ENCODE measurements at regions not wholly inside any gene's neighbourhood (a gene's known extent, or its start where the extent isn't known, plus 50 kb on each side); places are given as distances from the start of the nearest gene placed in this dataset.

- CTCF ChIA-PET (ENCODE audit: low intra/inter-chr PET ratio): no interaction called here
- no peak for FAIRE-seq
- TF ChIP-seq, protein P1, sequence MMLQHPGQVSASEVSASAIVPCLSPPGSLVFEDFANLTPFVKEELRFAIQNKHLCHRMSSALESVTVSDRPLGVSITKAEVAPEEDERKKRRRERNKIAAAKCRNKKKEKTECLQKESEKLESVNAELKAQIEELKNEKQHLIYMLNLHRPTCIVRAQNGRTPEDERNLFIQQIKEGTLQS (IDR thresholded peaks at IDR 0.05): peak; percentile 20; the same call in 1 of the 2 replicates
- TF ChIP-seq, protein P1 (CRISPR knock-in tag; conservative IDR thresholded peaks at IDR 0.05): no peak
- TF ChIP-seq, protein P2, sequence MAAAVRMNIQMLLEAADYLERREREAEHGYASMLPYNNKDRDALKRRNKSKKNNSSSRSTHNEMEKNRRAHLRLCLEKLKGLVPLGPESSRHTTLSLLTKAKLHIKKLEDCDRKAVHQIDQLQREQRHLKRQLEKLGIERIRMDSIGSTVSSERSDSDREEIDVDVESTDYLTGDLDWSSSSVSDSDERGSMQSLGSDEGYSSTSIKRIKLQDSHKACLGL (CRISPR knock-in tag; IDR thresholded peaks at IDR 0.05; ENCODE audit: borderline replicate concordance, poor library complexity, severe bottlenecking): no peak
- 0 out of 2 replicates have a peak, but pooled peaks have one; percentile 36 for TF ChIP-seq JUN (IDR thresholded peaks at IDR 0.05; ENCODE audit: borderline replicate concordance, low read depth, low read length)
- no peak for TF ChIP-seq JUN (CRISPR knock-in tag; IDR thresholded peaks at IDR 0.05; ENCODE audit: borderline replicate concordance)
- TF ChIP-seq POLR3G (IDR thresholded peaks at IDR 0.05; ENCODE audit: extremely low read depth, insufficient read length, insufficient replicate concordance): no peak
- TF ChIP-seq COPS2 (conservative IDR thresholded peaks at IDR 0.05): no peak
- peak; percentile 30; the same call in 1 of the 2 replicates for TF ChIP-seq BHLHE40 (IDR thresholded peaks at IDR 0.05; ENCODE audit: low read length)
- no peak for TF ChIP-seq ADNP (tag; IDR thresholded peaks at IDR 0.05)
- no peak for TF ChIP-seq ZNF197 (CRISPR knock-in tag; IDR thresholded peaks at IDR 0.05; ENCODE audit: low read depth)
- TF ChIP-seq, protein P3, sequence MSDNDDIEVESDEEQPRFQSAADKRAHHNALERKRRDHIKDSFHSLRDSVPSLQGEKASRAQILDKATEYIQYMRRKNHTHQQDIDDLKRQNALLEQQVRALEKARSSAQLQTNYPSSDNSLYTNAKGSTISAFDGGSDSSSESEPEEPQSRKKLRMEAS (CRISPR knock-in tag; IDR thresholded peaks at IDR 0.05): no peak
- TF ChIP-seq SRF (CRISPR knock-in tag; IDR thresholded peaks at IDR 0.05): no peak
- no peak for TF ChIP-seq SRSF3 (IDR thresholded peaks at IDR 0.05; ENCODE audit: insufficient read depth, low read length)
- TF ChIP-seq, protein P4, sequence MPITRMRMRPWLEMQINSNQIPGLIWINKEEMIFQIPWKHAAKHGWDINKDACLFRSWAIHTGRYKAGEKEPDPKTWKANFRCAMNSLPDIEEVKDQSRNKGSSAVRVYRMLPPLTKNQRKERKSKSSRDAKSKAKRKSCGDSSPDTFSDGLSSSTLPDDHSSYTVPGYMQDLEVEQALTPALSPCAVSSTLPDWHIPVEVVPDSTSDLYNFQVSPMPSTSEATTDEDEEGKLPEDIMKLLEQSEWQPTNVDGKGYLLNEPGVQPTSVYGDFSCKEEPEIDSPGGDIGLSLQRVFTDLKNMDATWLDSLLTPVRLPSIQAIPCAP (CRISPR knock-in tag; IDR thresholded peaks at IDR 0.05; ENCODE audit: borderline replicate concordance): no peak
Measured at GRCh38 chr6:4640139-4640538, 136.1 kb upstream of the CDYL start.

More at GRCh38 chr6:4640139-4640538, 136.1 kb upstream of the CDYL start:
- in situ Hi-C loops (cut with MboI) (no loop called here), intact Hi-C loops (cut with micrococcal nuclease) (no loop called here)
- no TSS peak for BruUV-seq (replicated peaks)
- Histone ChIP-seq H3K4me1 (replicated peaks in 1 of 2; ENCODE audit: control insufficient read depth in 2 of 2, insufficient read depth in 2 of 2, low read length in 2 of 2) (peaks cover 3 to 16% of the 10 kb centered on the region in 2 experiments; a peak in 4 of 5 replicates), H3K79me2 (ENCODE audit: control insufficient read depth, insufficient read depth, low read length) (no peaks in the 10 kb centered on the region), H3K9me3 (replicated peaks; ENCODE audit: control insufficient read depth, insufficient read depth, low read depth, low read length) (0 out of 2 replicates have a peak, but pooled peaks cover 2% of the 10 kb centered on the region), H3K4me3 (no peak overlapping the region), H3K36me3 (ENCODE audit: control insufficient read depth, insufficient read depth, low read length) (no peaks in the 10 kb centered on the region), H3K27me3 (ENCODE audit: control insufficient read depth in 2 of 2, insufficient read depth in 2 of 2, low read length in 2 of 2) (peaks cover 0 to 3% of the 10 kb centered on the region in 2 experiments; a peak in 2 of 5 replicates), H3K4me2 (ENCODE audit: insufficient read depth, low read length) (no peak overlapping the region), H3K9me1 (ENCODE audit: control insufficient read depth, insufficient read depth, low read length) (no peaks in the 10 kb centered on the region), H3K27ac (ENCODE audit: extremely low read depth, low read depth, low read length) (no peak overlapping the region), H2AFZ (ENCODE audit: low read depth, low read length) (no peak overlapping the region), H4K20me1 (replicated peaks; ENCODE audit: control insufficient read depth, insufficient read depth, low read length) (no peaks in the 10 kb centered on the region), H3K9ac (ENCODE audit: insufficient read depth in 1 of 2, low read depth in 2 of 2, low read length in 2 of 2) (no peak overlapping the region)
- DNase-seq (ENCODE audit: extremely low read depth in 1 of 4, low spot score in 3 of 4) (no peak), ATAC-seq (no peak)
- POLR2A ChIA-PET: no interaction called here
- 4% methylated on average over 4 of the region's 4 CpGs for WGBS (ENCODE audit: insufficient coverage, low coverage, missing lambda C conversion rate)

Data from K562 (cell line).